Amygdala (tissue), 56 donors: ENCODE measurements at regions not wholly inside any gene's neighbourhood (a gene's known extent, or its start where the extent isn't known, plus 50 kb on each side); places are given as distances from the start of the nearest gene placed in this dataset.
A peak's percentile ranks its signal among the peaks of the same experiment; 100 is the strongest.

Experiments
- DNase-seq, 56 donors: peaks; one replicate each; lab custom pipeline; 2025; lab: John Stamatoyannopoulos, UW

DNA sequence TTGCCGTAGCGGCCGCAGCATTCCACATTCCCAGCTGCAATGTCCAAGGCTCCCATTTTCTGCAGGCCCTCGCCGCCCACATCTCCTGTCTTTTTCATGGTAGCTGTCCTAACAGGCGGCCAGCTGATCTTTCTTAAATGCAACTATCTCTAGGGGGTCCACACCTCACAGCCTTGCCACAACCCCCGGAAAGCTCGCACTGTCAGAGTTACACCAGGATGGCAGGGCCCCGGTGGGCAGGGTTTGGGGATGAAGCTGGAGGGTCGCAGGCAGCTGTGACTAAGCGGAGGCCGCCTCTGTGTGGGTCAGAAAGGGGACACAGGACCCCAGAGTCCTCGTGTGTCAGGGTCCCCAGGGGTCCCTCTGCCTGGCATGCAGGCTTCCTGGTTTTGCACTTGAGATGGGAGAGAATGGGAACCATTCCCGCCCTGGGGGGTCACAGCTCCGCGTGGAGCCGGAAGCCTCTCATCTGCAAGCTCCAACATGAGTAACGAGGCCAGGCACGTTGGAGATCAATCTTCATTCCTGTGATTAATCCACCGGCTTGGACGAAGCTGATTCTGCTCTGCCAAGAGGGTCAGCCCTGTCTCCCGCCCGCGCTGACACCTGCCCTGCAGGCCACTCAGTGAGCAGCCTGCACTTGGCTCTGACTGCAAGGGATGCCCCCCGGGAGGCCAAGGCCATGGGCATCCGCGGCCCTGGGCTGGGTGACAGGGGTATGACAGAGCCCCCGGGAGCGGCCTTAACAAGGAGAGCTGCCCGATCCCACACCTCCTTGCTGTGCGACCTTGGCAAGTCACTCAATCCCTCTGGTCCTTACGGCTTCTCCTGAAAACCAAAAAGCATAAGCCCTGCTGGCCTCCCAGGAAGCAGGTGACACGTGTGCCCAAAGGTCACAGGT is 97.9 kb downstream of the ADRA2C start:
- DNase-seq: no peak

DNA sequence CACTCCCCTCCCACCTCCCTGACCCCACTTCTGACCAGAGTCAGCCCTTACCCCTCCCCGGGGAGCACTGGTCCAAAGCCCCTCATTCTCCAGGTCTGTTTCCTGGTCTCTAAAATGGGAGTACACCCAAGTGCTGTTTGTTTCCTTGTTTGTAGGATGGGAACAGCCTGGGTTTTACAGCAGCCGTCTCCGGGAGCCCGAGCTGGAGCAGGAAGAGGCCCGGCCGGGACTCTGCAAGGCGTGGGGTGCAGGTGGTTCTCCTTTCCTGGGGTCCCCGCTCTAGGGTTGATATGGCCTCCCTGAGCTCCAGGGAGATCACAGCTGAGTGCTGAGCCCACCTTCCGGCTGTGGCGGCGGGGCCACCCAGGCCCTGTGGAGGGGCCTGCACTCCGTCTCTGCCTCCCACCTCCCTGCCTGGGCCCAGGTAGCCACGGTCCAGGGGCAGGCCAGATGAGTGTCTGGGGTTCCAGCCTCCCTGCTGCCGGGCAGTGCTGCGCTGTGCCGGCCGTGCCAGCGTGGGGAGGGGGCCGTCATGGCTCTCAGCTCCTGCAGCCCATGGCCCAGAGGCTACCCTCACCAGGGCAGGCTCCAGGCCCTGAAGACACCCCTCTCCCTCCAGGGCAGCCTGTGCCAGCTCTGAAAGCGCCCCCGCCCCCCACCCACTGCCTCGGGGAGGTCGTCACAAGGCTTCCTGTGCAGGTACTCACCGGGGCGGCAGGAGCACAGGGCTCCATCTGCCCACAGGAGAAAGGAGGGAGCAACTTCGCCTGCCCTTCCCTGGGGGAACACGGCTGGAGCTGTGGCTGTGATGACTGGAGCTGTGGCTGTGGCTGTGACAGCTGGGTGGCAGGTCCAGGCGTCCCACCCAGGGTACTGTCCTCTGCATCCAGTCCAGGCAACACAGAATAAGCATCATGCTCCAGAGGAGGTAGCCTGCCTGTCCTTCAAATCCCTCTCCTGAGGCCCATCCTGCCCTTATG is 98.8 kb downstream of the ADRA2C start:
- no peak for DNase-seq

DNA sequence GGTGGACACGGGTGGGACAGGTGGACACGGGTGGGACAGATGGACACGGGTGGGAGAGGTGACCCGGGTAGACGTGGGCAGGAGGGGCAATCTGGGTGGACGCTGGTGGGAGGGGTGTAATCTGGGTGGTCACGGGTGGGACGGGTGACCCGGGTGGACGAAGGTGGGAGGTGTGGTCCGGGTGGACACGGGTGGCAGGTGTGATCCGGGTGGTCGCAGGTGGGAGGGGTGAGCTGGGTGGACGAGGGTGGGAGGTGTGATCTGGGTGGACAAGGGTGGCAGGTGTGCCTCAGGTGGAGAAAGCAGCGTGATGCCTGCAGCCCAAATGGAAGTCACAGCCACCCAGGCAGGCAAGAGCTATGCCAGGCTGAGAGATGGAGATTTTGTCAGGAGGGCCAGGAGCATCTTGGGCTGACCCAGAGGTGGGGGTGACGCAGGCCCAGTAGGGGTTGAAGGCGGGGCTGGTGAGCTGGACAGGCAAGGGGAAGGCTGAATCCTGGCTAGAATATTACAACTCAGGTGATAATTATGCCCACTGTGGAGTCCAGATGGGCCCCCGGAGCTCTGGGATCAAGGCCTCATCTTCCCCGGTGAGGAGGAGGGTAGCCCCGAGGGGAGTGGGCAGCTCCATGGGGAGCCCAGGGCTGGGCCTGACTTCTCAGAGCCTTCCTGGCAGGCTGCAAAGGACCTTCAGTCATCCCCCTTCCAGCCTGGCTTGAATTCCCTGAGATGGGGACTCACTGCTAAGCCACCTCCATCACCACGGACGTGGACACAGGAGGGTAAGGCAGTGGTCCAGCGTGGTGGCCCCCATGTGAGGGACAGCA is 100.0 kb downstream of the ADRA2C start:
- no peak for DNase-seq

DNA sequence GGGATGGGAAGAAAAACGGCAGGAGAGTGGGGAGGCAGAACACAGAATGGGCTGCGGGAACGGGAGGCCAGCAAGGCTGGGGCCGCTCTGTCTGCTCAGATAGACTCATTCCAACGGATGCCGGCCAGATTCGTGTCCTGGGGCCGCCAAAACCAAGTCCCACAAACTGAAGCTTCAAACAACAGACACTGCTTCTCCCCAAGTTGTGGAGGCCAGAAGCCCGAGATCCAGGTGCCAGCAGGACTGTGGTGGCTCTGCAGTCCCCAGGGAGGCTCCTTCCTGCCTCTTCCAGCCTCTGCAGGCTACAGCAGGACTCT is 100.6 kb downstream of the ADRA2C start:
- no peak for DNase-seq

DNA sequence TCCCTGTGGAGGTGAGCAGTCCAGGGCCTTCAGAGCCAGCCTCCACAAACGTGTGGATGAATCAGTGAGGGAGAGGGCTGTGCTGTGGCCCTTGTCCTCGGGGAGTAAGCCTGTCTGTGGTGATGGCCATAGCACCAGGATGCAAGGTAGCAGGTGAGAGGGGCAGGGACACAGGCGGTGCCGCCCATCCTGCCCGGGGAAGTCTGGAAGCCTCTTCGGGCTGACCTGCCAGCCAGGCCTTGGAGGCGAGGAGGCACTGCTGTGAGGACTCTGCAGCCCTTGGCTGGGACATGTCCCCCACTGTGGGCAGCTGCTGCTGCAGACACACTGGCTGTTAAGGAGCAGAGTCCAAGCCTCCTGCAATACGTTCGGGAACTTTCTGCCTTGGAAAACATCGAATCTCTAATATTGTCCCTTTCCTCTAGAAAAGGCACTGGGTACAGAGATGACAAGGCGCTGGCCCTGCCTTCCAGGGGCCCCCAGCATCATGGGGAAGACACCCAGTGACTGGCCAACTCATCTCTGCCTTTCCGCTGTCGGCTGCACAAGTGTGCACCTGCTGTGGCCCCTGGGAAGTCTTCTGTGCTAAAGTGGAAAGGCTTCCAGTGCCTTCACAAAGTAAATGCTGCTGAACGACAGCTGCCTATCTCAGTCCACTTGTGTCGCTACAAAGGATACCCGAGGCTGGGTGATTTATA is 101.4 kb downstream of the ADRA2C start:
- DNase-seq: no peak

DNA sequence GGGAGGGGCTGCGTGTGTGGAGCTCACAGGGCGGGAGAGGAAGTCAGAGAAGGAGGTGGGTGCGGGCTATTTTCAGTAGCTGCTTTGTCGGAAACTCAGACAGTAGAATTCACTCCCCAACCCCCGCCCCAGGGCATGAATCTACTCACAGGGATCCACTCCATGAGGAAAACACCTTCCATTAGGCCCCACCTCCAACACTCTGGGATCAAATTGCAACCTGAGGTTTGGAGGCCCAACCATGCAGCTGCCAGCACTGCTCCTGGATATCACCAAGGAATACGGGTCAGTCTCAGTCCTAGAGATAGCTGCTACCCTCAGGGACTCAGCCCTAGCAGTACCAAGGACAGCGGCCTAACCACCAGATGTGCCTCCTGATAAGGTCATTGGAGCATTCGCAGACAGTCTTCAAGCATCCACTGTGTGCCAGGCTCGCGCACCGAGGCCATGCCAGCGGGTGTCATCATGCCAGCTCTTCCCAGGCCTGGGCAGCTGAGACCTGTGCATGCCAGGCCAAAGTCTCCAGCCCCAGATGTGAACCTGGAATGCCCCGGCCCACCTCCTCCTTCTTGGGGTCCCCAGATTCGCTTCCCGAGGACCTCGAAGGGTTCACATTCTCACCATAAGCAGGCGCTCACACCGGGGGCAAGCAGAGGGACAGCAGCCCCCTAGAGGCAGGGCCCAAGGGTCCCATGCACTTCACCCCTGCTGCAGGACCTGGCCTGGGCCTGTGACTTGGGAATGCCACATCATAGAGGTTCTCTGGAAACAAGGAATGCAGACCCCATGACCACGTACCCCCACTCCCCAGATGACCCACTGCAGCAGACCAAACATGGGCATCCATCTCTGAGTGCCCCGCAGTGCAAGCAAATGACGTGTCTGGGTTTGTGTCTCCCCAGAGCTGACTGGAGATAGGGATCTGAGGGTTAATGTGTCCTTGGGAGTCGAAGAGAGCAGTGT is 102.3 kb downstream of the ADRA2C start:
- DNase-seq: no peak

DNA sequence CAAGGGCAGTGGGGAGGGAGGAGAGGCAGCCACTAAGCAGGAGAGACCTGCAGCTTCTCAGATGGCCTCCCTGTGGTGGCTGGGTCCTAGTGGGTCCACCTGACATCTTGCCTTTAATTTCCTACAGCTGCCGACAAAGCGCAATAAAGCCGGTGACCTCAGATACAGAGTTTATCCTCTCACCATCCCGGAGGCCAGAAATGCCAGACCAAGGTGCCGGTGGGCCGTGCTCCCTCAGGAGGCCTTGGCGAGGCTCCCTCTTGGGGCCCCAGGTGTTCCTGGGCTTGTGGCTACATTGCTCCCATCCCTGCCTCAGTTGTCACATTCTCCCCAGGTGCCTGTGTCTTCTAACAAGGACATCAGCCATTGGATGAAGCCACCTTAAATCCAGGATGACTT is 103.0 kb downstream of the ADRA2C start:
- DNase-seq: no peak

DNA sequence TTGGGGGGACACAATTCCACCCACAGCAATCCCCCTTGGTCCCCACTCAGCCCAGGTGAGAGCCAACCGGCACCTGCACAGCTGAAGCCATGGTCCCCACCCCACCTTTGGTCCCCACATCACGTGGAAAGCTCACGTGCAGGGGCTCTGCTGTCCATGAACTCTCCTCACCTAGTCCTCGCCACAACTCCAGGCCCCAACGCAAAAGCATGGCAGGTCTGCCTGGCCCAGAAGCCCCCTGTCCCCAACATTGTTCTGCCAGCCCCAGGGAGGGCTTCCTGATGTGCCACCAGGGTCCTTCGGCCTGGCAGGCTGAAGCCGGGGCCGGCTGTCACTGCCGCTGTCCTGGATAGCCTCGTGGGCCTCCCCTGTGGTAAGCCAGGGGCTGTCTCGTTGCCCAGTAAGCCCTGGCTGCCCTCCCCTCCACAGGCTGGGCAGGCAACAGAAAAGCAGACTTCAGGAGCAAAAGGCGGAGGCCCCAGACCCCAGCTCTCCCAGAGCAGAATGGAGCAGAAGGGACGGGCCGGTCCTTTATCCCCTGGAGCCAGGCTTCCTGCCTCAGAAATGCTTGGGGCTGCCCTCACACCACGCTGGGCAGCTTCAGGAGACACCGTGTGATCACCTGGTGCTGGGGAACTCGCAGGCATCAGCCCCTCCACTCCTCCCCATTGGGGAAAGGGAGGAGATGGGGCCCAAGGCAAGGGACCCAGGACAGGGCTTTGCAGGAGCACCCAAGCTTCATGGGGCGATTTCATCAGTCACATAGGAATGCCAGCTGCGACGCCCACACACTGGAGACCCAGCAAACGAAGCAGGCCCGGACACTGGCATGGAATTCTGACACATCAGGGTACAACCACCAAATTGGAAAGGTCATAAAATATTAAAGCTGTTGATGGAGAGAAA is 103.7 kb downstream of the ADRA2C start:
- DNase-seq: no peak

DNA sequence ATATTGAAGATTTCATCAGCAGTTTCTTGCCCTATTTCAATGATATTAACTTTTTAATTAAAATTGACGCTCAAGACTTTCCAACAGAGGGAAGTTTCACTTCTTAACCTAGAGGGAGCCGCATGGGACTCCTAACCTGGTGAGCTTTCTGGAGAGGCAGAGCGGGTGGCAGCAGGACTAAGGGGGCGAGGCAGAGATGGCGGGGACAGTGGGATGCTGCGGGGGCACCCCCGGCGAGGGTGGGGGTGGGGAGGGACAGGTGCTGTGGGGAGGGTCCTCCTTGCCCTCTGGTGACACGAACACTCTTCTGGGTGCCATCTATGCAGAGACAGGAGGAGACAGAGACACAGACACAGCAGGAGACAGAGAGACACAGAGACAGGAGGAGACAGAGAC is 104.4 kb downstream of the ADRA2C start:
- no peak for DNase-seq

DNA sequence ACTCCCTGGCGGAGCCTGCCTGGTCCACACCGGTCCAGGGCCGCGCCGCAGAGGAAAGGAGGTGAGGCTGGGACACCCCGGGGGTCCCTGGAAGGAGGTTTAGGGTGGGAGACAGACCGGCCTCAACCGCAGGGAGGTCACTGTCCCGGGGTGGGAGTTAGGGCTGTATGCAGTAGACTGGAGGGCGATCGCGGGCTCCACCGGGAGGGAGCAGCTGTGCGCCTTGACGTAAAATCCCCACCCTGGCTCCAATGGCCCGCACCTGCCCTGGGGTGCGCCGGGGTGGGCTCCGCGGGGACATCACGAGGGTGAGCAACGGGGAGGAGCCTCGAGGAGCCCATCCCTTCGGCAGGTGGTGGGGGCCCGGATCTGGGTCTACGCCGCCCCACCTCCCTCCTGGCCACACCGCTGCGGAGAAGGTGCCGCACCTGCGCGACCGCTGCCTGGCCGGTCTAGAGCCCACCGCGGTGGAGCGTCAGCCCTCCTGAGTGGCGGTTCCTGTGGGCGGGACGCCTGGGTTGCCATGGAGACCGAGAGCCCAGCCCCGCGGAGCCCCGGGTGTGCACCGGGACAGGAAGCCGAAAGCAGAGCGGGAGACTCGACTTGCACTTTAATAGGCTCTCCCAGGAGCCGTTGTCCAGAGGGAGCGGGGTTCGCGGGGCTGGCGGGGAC is 105.1 kb downstream of the ADRA2C start:
- peak in 5 of 56 donors; percentile 11 to 48 (median 17) for DNase-seq

DNA sequence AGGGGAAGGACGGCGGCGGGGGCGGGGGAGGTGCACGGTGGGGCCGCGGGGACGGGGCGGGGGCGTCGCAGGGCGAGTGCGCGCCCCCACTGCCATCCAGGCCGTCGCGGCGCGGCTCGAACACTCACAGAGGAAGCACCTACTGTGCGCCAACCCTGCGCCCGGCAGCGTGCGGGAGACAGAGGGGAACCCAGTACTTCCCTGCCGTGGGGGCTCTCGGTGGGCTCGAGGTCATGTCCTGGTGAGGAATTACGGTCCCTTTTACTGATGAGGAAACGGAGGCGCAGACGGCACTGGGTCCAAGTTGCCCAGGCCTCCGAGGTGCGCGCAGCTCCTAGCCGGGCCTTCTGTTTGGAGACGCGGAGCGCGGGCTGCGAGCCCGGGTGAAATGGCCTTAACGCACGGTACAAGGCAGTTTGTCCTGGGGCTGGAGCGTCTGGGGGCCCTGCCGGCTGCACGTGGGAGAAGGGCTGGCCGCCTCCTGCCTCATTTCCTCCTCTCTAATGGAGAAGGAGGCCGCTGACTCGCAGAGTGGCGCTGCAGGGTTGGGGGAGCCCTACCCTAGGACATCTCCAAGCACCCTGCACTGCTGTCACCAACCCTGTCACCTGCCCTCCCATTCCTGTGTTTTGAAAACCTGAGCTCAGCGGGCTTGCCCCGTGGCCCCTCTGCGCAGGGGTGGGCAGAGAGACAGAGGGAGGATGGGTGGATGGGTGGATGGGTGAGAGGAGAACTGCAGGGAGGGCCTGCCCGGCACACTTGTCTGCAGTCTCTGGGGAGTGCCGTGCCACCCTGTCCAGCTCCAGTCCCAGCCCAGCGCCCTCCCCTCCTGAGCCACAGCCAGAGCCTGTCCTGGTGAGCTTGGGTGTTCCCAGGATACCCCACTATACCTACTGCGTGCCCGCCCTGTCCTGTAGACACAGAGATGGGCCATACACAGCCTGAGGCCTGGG is 106.0 kb downstream of the ADRA2C start:
- no peak for DNase-seq

DNA sequence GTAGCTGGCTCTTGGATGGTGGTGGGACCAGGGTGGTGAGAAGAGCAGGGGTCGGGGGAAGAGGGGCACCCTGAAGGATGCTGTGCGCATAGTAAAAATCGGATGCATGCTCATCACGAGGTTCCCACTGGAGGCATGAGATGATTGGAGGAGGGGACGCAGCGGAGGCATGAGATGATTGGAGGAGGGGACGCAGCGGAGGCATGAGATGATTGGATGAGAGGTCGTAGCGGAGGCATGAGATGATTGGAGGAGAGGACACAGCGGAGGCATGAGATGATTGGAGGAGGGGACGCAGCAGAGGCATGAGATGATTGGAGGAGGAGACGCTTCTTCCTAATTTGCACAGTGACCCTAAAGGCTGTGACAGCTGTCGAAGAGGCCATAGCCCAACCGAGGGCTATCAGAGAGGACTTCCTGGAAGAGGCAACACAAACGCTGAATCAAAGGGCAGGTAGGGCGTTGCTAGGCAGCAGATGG is 106.7 kb downstream of the ADRA2C start:
- DNase-seq: no peak

DNA sequence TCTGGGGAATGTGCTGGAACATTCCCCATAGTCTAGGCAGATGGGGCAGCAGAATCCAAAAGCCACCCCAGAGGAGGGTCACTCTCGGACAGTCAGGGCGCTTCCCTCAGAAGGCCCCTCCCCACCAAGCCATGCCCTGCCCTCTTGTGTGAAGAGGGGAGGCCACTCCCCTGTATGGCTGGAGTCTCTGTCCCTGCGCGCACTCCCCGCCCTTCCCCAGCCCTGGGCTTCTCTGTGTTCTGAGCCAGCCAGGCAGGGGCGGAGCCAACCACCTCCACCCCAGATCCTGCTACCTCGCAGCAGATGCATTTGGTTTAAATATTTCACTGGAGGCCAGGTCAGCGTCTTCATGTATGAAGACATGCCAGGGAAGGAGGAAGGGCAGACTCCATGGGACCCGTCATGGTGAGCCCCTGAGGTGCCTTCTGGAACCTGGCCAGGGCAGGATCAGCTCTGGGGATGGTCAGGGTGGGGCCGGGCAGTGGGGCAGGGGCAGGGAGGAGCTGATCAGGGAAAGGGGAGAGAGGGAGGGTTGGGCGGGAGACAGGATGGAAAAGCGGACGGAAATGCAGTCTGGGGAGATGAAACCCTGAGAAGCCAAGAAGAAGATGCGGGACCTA is 107.3 kb downstream of the ADRA2C start:
- DNase-seq: no peak

DNA sequence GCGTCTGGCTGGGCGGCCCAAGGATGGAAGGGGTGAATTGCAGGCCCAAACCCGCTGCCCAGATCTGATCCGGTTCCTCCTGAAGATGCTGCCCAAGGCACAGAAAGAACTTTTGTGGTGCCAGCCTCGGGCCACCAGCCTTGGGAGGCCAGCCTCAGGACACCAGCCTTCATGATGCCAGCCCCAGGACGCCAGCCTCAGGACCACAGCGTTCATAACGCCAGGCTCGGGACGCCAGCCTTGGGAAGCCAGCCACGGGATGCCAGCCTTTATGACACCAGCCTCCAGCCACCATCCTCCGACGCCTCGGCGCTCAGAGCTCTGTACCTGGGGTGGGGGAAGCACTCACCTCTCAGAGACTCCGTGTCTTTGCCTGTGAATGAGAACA is 107.8 kb downstream of the ADRA2C start:
- DNase-seq: no peak

DNA sequence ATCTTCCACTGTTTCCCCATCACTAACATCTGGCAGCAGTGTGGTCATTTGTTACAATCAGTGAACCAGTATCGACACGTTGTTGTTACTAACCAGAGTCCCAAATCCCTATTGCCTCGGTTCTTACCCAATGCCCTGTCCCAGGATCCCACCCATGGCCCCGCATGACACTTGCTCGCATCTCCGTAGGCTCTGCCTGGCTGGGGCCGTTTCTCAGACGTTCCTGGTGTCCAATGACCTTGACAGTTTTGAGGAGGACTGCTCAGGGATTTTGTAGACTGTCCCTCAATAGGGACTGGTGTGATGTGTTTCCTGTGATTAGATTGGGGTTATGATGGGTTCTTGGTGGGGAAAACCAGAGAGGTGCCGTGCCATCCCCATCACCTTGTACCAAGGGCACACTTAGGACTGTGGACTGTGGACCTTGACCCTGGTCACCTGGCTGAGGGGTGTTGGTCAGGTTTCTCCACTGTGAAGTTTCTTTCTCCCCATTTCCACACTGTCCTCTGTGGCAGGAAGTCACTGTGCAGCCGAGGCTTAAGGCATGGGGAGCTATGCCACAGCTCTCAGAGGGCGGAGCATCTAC is 108.4 kb downstream of the ADRA2C start:
- no peak for DNase-seq
